H9 (cell line): ENCODE measurements at regions not wholly inside any gene's neighbourhood (a gene's known extent, or its start where the extent isn't known, plus 50 kb on each side); places are given as distances from the start of the nearest gene placed in this dataset.

Source experiments
- DNase-seq: peaks from one replicate; pipeline ENCODE4 v3.0.0-alpha.2; 2017
- H2AFZ ChIP-seq: one replicate; pipeline ENCODE4 v1.6.1; 2013; ENCODE audit warnings: mild to moderate bottlenecking, low read length, control low read depth, moderate library complexity
- H2AK5ac ChIP-seq: 2 replicates; pipeline ENCODE4 v1.6.1; 2013; ENCODE audit warnings: low read length, control low read depth, mixed read lengths; ENCODE audit not compliant: insufficient read length
- H2BK120ac ChIP-seq: one replicate; pipeline ENCODE4 v1.6.1; 2013; ENCODE audit warnings: low read depth, mild to moderate bottlenecking, low read length, control low read depth, inconsistent platforms; ENCODE audit not compliant: poor library complexity, severe bottlenecking
- H2BK12ac ChIP-seq: 2 replicates; pipeline ENCODE4 v1.6.1; 2013; ENCODE audit warnings: low read length, control low read depth, mixed read lengths, low read depth; ENCODE audit not compliant: insufficient read length
- H2BK15ac ChIP-seq: 2 replicates; pipeline ENCODE4 v1.6.1; 2013; ENCODE audit warnings: low read depth, low read length, control low read depth
- H2BK20ac ChIP-seq: one replicate; pipeline ENCODE4 v1.6.1; 2013; ENCODE audit warnings: low read depth, mild to moderate bottlenecking, low read length, control low read depth, inconsistent platforms; ENCODE audit not compliant: poor library complexity, severe bottlenecking
- H2BK5ac ChIP-seq: 2 replicates; pipeline ENCODE4 v1.6.1; 2013; ENCODE audit warnings: low read length, control low read depth, mixed read lengths; ENCODE audit not compliant: insufficient read length
- H3K14ac ChIP-seq: 2 replicates; pipeline ENCODE4 v1.6.1; 2013; ENCODE audit warnings: low read length, control low read depth; ENCODE audit not compliant: insufficient read depth
- H3K18ac ChIP-seq: 2 replicates; pipeline ENCODE4 v1.6.1; 2013; ENCODE audit warnings: low read depth, mild to moderate bottlenecking, mixed read lengths, low read length, control low read depth; ENCODE audit not compliant: insufficient read length
- H3K23ac ChIP-seq: 2 replicates; pipeline ENCODE4 v1.6.1; 2013; ENCODE audit warnings: low read length, control low read depth, mixed read lengths, low read depth; ENCODE audit not compliant: insufficient read length
- H3K23me2 ChIP-seq: 2 replicates; pipeline ENCODE4 v1.6.1; 2013; ENCODE audit warnings: low read depth, mild to moderate bottlenecking, mixed read lengths, low read length, control low read depth; ENCODE audit not compliant: insufficient read length, poor library complexity, severe bottlenecking
- H3K27ac ChIP-seq: 2 replicates; pipeline ENCODE4 v1.5.1; 2013; ENCODE audit warnings: low read length, control low read depth, mixed read lengths, low read depth; ENCODE audit not compliant: insufficient read length
- H3K27me3 ChIP-seq: 2 replicates; pipeline ENCODE4 v1.6.1; 2013; ENCODE audit warnings: low read length, control low read depth, inconsistent platforms; ENCODE audit not compliant: insufficient read depth
- H3K4ac ChIP-seq: 2 replicates; pipeline ENCODE4 v1.6.1; 2013; ENCODE audit warnings: low read depth, mild to moderate bottlenecking, control low read depth, inconsistent platforms, low read length, moderate library complexity
- H3K4me1 ChIP-seq: 2 replicates; pipeline ENCODE4 v1.6.1; 2013; ENCODE audit warnings: low read length, control low read depth, inconsistent platforms; ENCODE audit not compliant: insufficient read depth
- H3K4me2 ChIP-seq: 2 replicates; pipeline ENCODE4 v1.6.1; 2013; ENCODE audit warnings: low read length, control low read depth, mixed read lengths; ENCODE audit not compliant: insufficient read length, insufficient read depth
- H3K56ac ChIP-seq: 2 replicates; pipeline ENCODE4 v1.6.1; 2013; ENCODE audit warnings: low read depth, mild to moderate bottlenecking, mixed read lengths, low read length, control low read depth; ENCODE audit not compliant: insufficient read length
- H3K79me1 ChIP-seq: 2 replicates; pipeline ENCODE4 v1.6.1; 2013; ENCODE audit warnings: low read depth, mild to moderate bottlenecking, moderate library complexity, low read length, control low read depth, inconsistent platforms; ENCODE audit not compliant: insufficient read depth, poor library complexity, severe bottlenecking
- H3K79me2 ChIP-seq: 2 replicates; pipeline ENCODE4 v1.6.1; 2013; ENCODE audit warnings: low read length, control low read depth, inconsistent platforms; ENCODE audit not compliant: insufficient read depth
- H3K9ac ChIP-seq: 2 replicates; pipeline ENCODE4 v1.6.1; 2013; ENCODE audit warnings: low read length, control low read depth, mixed read lengths; ENCODE audit not compliant: insufficient read length; ENCODE audit errors: extremely low read depth
- H3K9me3 ChIP-seq: one replicate; pipeline ENCODE4 v1.6.1; 2013; ENCODE audit warnings: low read depth, low read length, inconsistent platforms; ENCODE audit not compliant: control insufficient read depth
- H3T11ph ChIP-seq: one replicate; pipeline ENCODE4 v1.6.1; 2013; ENCODE audit warnings: mild to moderate bottlenecking, low read length, control low read depth, inconsistent platforms
- H4K20me1 ChIP-seq: one replicate; pipeline ENCODE4 v1.6.1; 2013; ENCODE audit not compliant: control insufficient read depth, insufficient read length, insufficient read depth
- H4K5ac ChIP-seq: 2 replicates; pipeline ENCODE4 v1.6.1; 2013; ENCODE audit warnings: low read depth, mild to moderate bottlenecking, mixed read lengths, low read length, control low read depth; ENCODE audit not compliant: insufficient read length
- H4K8ac ChIP-seq: replicated peaks from 2 replicates; pipeline ENCODE4 v1.6.1; 2013; ENCODE audit warnings: low read length, control low read depth, mixed read lengths, low read depth; ENCODE audit not compliant: insufficient read length
- H4K91ac ChIP-seq: 2 replicates; pipeline ENCODE4 v1.6.1; 2013; ENCODE audit warnings: low read depth, mild to moderate bottlenecking, moderate library complexity, mixed read lengths, low read length, control low read depth; ENCODE audit not compliant: insufficient read length
- H3K27ac Mint-ChIP-seq, 3 experiments: 2 replicates in 2 of 3; 3 replicates in 1 of 3; pipeline ENCODE4 v1.8.0; 2020 to 2021; ENCODE audit warnings: mixed read lengths in 3 of 3, mild to moderate bottlenecking in 1 of 3, moderate library complexity in 1 of 3
- H3K27me3 Mint-ChIP-seq: 2 replicates; pipeline ENCODE4 v1.8.0; 2021; ENCODE audit warnings: low read depth, mild to moderate bottlenecking, moderate library complexity, mixed read lengths
- H3K36me3 Mint-ChIP-seq, 3 experiments: 2 replicates in 2 of 3; 3 replicates in 1 of 3; pipeline ENCODE4 v1.8.0; 2020 to 2021; ENCODE audit warnings: low read depth in 3 of 3, mixed read lengths in 3 of 3; ENCODE audit not compliant: insufficient read depth in 1 of 3
- H3K4me1 Mint-ChIP-seq, 2 experiments: 2 replicates each; pipeline ENCODE4 v1.8.0; 2020; ENCODE audit warnings: mixed read lengths in 2 of 2
- H3K4me3 Mint-ChIP-seq, 2 experiments: 2 replicates in 1 of 2; 3 replicates in 1 of 2; pipeline ENCODE4 v1.8.0; 2020 to 2021; ENCODE audit warnings: mild to moderate bottlenecking in 2 of 2, mixed read lengths in 2 of 2, moderate library complexity in 1 of 2
- H3K9me3 Mint-ChIP-seq, 2 experiments: 2 replicates in 1 of 2; 3 replicates in 1 of 2; pipeline ENCODE4 v1.8.0; 2020; ENCODE audit warnings: mild to moderate bottlenecking in 2 of 2, mixed read lengths in 2 of 2, moderate library complexity in 1 of 2
- CTCF ChIP-seq: fragments of 200-600 bp; sonication (generic); conservative IDR thresholded peaks from 3 replicates; pipeline ENCODE4 v1.8.0; 2021; ENCODE audit warnings: antibody characterized with exemption, mild to moderate bottlenecking
- WGBS: extraction: QIAGEN DNeasy Blood & Tissue Kit; methylation state at CpG from one replicate; pipeline ENCODE4 v1.1.7; 2013; ENCODE audit warnings: missing lambda C conversion rate, low lambda C conversion rate, mixed read lengths; ENCODE audit not compliant: insufficient read length; ENCODE audit errors: extremely low coverage; 5-methylcytosine and 5-hydroxymethylcytosine counted together

GRCh38 chr16:85987750-85988078 lies 88.8 kb downstream of the IRF8 start:
- Histone ChIP-seq H2BK20ac (no peak overlapping the region), H3K79me2 (no peaks in the 10 kb centered on the region), H2BK15ac (no peak overlapping the region), H3K23ac (no peak overlapping the region), H2BK12ac (no peak overlapping the region), H3K23me2 (no peaks in the 10 kb centered on the region), H3K9ac (no peak overlapping the region), H4K20me1 (no peaks in the 10 kb centered on the region), H3K56ac (no peak overlapping the region), H3T11ph (no peak overlapping the region), H4K5ac (no peak overlapping the region), H3K14ac (no peak overlapping the region; the same call in 1 of the 2 replicates), H3K27ac (no peak overlapping the region), H3K9me3 (no peaks in the 10 kb centered on the region), H4K8ac (no peak overlapping the region), H3K4me1 (no peaks in the 10 kb centered on the region), H3K4ac (no peak overlapping the region), H3K18ac (no peak overlapping the region), H3K79me1 (no peaks in the 10 kb centered on the region), H2AFZ (no peak overlapping the region), H3K27me3 (no peaks in the 10 kb centered on the region), H2AK5ac (no peak overlapping the region), H4K91ac (no peak overlapping the region), H3K4me2 (no peak overlapping the region), H2BK120ac (no peak overlapping the region), H2BK5ac (no peak overlapping the region)
- WGBS, result no CpG with 5 or more reads among the region's 5 CpGs
- Mint-ChIP-seq H3K27ac (no peak overlapping the region), H3K36me3 (no peaks in the 10 kb centered on the region), H3K27me3 (peaks cover 16% of the 10 kb centered on the region; the same call in 1 of the 2 replicates), H3K4me3 (no peak overlapping the region), H3K9me3 (no peaks in the 10 kb centered on the region; a peak in 1 of 5 replicates), H3K4me1 (peaks cover 5 to 11% of the 10 kb centered on the region in 2 experiments)
- no peak; the same call in 2 of the 3 replicates for TF ChIP-seq CTCF
- DNase-seq, result no peak
